GM19328 (cell line): ENCODE measurements at regions not wholly inside any gene's neighbourhood (a gene's known extent, or its start where the extent isn't known, plus 50 kb on each side); places are given as distances from the start of the nearest gene placed in this dataset.
A peak's percentile ranks its signal among the peaks of the same experiment; 100 is the strongest.

Experiments
- ATAC-seq: cut with Tn5 transposase; IDR thresholded peaks from one replicate; pipeline ENCODE4 v1.9.1; 2021; ENCODE audit warnings: mild to moderate bottlenecking, moderate library complexity; ENCODE audit not compliant: unreplicated experiment

DNA sequence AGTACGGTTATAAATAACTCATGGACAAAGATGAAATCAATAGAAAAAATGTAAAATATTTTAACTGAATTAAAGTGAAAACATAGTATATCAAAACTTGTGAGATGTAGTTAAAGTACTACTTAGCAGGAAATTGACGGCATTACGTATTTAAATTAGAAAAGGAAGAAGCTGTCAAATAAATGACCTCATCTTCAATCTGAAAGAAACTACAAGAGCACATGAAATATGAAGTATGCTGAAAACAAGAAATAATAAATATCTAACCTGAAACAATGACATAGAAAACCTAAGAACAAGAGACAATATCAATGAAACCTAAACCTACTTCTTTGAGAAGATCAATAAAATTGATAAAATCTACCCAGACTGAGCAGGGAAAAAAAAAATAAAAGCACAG lies 122.2 kb upstream of the PDE4B start:
- ATAC-seq = no peak

- no peak for ATAC-seq
Measured at GRCh38 chr1:65674522-65674921, 118.2 kb upstream of the PDE4B start.

GRCh38 chr1:65679773-65680172 lies 112.9 kb upstream of the PDE4B start:
- ATAC-seq = no peak

- ATAC-seq = no peak
Measured at GRCh38 chr1:65681096-65681495, 111.6 kb upstream of the PDE4B start.

DNA sequence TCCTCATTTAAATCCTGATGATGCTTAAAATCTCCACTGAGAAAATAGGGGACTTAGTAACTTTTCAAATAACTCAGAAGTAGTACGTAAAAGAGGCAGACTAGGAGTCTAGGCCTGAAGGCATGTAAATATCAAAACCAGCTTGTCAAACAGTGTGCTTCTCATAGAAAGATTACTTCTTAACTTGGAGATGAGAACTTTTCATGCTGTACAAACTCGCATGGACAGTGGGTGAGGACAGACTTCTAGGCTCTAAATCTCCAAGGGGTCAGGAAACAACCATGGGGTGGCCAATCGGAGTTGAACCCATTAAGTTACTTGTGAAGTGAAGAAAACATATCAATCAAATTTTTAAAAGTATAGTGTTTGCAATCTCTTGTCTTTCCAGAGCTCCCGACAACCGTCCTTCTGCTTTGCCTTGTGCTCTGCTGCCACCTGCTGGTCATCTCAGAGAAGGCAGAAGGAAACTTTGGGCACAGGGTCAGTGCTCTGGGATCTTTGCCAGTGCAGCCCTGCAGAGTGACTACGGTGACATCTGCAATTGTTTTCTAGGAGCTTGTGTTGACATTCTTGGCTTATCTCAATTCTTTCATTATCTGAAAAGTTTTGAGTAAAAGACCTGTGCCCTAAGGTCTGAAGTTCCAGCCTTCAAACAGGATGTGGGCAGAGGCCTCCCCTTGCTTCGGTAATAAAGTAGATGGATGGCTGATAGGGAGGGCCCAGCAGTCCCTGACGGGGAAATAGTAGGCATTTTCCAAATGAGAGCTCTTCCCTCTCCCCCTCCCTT lies 105.1 kb upstream of the PDE4B start:
- peak; percentile 77 for ATAC-seq

- no peak for ATAC-seq
Measured at GRCh38 chr1:65688215-65688566, 104.5 kb upstream of the PDE4B start.

- ATAC-seq = no peak
Measured at GRCh38 chr1:65688848-65689247, 103.8 kb upstream of the PDE4B start.

GRCh38 chr1:65691152-65691900 lies 101.4 kb upstream of the PDE4B start:
- ATAC-seq = no peak

DNA sequence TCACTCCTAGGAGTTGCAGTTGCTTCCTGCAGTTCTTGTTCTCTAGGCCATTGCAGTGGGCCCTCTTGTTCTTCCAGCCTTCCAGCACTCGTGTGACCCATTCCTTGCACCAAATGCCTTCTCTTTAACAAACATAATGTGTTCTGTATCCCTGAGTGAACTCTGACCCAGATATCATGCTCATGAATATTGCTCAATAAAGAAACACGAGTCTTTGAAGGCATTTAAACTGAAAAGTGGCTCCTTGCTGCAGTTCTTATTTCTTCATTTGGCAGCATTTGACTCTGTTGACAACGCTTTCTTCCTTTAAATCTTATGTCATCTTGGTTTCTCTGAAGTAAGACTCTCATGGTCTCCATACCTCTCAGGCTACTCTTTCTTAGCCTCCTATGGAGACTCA lies 100.7 kb upstream of the PDE4B start:
- no peak for ATAC-seq

DNA sequence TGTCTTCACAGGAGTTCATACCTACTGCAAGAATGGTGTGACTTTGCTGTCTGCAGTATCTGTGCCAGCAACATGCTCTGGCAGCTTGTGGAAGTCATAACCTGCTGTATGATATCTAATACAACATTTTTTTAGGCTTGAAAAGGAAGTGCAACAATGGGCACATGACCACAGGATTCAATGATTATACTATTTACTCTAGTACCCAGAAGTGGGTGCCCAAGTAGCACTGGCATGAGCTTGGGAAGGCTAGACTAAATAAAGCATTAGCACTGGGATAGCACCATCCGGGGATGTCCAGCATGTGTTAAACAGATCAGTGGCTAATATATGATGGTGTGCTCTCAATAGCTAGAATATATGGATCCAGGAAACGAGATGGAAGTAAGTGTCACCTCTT lies 98.6 kb upstream of the PDE4B start:
- no peak for ATAC-seq

DNA sequence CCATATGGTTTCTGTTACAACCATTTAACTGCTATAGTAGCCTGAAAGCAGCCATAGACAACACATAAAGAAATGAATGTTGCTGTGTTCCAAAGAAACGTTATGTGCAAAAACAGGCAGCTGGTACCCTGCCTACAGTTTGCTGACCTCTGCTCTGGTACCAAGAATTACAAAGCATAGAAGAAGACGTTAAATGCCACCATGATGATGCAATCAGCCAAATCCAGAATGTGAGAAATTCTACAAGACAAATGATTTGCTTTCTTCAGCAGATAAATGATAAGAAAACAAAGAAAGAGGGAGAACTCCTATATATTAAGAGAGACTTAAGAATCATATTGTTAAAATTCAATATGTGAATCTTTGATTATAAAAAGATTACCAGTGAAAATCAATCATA lies 97.8 kb upstream of the PDE4B start:
- ATAC-seq = no peak

- no peak for ATAC-seq
Measured at GRCh38 chr1:65698590-65698989, 94.1 kb upstream of the PDE4B start.

- peak; percentile 44 for ATAC-seq
Measured at GRCh38 chr1:65703853-65704252, 88.8 kb upstream of the PDE4B start.

DNA sequence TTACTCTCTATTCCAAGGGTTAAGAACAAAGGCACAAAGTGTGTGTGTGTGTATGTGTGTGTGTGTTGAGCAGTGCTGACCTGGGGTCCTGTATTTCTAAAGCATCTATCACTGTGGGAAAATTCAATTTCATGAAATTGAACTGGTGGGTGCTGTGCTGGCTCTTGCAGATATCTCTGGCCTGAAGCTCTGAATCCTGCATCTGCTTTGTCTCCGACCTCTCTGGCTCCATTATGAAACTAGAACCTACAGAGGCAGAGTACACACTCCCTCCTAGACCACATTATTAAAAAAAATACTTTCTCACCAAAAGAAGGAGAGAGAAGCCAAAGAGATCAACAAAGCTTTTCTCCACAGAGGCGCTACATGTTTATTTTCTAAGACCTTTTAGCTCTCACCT lies 88.4 kb upstream of the PDE4B start:
- peak; percentile 63 for ATAC-seq

- no peak for ATAC-seq
Measured at GRCh38 chr1:65717815-65718454, 74.8 kb upstream of the PDE4B start.

DNA sequence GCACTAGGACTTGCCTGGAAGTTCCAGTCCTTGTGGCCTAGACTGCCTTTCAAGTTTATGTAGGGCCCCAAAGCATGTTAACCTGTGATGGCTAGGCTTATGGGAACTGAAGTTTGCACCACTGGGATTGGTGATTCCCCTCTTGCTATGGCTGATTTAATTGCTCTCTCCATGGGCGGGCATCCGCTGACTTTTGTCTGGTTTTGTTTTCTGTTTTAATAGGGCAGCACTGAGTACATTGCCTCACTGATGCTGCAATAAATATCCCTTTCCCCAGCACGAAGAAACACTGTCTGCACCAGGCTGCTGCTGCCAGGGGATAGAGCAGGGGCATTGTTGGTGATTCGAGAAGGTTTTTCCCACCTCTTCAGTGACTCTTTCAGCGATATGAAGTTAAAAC lies 73.3 kb upstream of the PDE4B start:
- no peak for ATAC-seq

DNA sequence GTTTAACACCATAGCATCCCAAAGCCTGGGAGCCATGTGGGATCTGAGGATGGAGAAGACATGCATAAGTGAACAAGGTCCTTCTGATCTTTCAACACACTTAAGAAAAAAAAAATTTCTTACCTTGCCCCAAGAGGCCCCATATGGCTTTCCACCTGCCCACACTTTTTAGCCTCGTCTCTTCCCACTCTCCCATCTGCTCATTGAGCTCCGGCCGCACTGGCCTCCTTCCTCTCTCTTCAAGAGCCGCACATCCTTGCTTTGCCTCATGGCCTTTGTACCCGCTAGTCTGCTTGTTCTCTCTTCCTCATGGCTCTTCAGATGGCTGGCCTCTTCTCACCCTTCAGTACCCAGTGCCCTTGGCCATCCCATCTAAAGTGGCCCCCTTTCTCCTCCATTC lies 70.2 kb upstream of the PDE4B start:
- no peak for ATAC-seq

GRCh38 chr1:65724151-65724550 lies 68.5 kb upstream of the PDE4B start:
- no peak for ATAC-seq

DNA sequence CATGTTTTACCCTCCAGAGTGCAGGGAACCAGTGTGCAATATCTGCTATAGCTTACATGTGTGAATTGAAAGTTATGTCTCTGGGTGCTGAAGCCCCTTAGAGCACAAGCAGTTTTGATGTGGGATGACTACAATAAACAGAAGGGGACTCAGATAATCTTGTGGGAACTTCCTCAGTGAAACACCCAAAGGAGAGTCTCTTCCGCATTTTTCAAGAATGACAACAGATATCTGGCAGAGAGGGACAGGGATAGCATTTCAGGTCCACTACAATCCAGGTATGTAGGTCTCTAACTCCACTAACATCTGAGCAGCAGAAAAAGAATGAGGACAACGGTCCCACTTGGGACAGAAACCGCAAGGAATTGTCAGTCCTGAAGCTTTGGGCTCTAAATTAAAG lies 67.6 kb upstream of the PDE4B start:
- no peak for ATAC-seq

DNA sequence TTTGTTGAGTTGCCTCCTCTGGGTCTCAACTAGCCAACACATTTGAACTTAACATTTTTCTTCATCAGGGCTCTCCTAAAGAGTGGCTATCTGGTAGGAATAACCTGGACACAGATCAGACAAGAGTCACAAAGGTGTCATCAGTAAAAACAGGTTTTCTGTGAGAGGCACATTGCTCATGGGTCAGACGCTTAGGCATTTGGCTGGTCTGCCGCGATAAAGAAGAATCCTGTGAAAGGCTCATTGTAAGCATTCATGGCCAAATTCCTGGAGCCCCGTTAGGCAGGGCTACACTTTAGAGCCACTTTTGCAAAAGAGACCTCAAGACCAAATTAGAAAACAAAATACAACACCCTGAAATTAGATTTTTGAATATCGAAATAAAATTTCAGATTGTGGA lies 64.2 kb upstream of the PDE4B start:
- no peak for ATAC-seq

GRCh38 chr1:65729259-65729658 lies 63.4 kb upstream of the PDE4B start:
- no peak for ATAC-seq

DNA sequence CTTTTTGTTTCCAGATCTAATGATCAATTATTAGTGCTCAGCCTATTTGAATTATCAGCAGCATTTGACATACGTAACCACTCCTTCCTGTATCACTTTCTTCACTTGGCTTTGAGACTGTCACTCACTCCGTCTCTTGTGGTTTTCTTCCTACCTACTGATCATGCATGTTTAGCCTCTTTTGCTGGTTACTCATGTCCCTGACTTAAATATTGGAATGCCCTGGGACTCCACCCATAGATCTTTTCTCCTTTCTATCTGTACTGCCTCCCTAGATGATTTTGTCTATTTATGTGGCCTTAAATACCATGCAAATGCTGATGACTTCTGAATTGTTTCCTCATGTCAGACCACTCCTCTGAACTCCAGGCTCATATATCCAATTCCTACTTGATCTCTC lies 57.7 kb upstream of the PDE4B start:
- no peak for ATAC-seq
